HG03039 (cell line): ENCODE measurements at regions not wholly inside any gene's neighbourhood (a gene's known extent, or its start where the extent isn't known, plus 50 kb on each side); places are given as distances from the start of the nearest gene placed in this dataset.

ENCODE experiments used
- ATAC-seq: cut with Tn5 transposase; IDR thresholded peaks from one replicate; pipeline ENCODE4 v1.9.1; 2021; ENCODE audit warnings: mild to moderate bottlenecking, moderate library complexity; ENCODE audit not compliant: unreplicated experiment

- no peak for ATAC-seq
Observed at GRCh38 chr12:70150230-70150629, 93.0 kb upstream of the CNOT2 start.

- ATAC-seq: no peak
Observed at GRCh38 chr12:70151993-70152392, 91.2 kb upstream of the CNOT2 start.

DNA sequence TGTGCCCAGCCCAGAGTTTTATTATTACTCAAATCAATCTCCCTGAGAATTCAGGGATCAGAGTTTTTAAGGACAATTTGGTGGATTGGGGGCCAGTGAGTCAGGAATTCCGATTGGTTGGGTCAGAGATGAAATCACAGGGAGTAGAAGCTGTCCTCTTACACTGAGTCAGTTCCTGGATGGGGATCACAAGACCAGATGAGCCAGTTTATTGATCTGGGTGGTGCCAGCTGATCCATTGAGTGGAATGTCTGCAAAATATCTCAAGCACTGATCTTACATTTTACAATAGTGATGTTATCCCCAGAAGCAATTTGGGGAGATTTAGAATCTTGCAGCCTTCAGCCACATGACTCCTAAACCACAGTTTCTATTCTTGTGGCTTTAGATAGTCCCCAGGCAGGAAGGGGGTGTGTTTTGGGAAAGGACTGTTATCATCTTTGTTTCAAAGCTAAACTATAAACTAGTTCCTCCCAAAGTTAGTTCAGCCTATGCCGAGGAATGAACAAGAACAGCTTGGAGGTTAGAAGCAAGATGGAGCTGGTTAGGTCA, 89.1 kb upstream of the CNOT2 start:
- no peak for ATAC-seq

DNA sequence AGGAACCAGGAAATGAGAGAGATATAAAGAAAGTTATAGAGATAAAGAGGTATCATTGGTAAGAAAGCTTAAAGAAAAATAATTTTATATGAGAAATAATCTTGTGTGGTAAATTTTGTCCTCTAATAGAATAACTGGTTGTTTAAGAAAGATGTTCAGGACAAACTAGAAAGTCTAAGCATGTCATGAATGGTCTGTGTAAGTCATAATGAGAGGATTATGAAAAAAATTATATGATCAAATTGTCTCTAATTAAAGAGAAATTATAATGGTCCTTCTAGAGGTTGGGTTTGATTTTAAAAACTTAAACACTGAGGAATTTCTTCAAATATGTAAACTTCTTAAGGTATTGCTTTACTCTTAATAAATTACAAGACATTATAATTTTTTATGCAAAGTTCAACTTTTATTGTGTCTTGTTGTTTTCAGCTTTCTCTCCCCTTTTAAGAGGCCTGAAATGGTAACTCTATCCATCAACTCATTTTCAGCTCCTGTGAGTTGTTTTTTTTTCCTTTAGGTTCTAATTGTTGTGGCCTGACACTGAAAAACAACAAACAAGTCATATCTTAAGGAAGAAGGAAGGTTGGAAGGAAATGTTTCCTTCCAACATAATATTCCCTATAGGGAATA, 88.2 kb upstream of the CNOT2 start:
- no peak for ATAC-seq

- ATAC-seq: no peak
Observed at GRCh38 chr12:70157099-70157498, 86.1 kb upstream of the CNOT2 start.

GRCh38 chr12:70165450-70165849, 77.8 kb upstream of the CNOT2 start:
- ATAC-seq: no peak

DNA sequence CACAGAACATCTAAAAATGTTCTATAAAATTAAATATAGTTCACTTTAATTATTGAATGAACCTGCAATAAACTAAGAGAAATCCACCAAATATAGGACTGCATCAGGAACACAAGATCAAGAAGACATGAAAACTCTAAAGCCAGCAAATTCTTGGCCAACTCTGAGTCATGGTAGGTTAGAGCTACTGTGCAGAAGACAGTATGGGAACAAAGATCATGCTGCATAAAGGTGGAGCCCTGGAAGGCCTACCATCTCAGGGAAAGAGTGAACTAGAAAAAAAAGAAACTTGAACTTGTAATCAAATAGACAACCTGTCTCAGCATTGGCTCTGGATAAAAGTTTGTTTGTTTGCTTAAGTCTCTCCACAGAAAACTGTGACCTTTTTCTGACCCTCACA, 66.9 kb upstream of the CNOT2 start:
- no peak for ATAC-seq

- no peak for ATAC-seq
Observed at GRCh38 chr12:70177631-70178030, 65.6 kb upstream of the CNOT2 start.

GRCh38 chr12:70178038-70178437, 65.2 kb upstream of the CNOT2 start:
- no peak for ATAC-seq

- ATAC-seq: no peak
Observed at GRCh38 chr12:70180130-70180529, 63.1 kb upstream of the CNOT2 start.

GRCh38 chr12:70185301-70185700, 57.9 kb upstream of the CNOT2 start:
- no peak for ATAC-seq

DNA sequence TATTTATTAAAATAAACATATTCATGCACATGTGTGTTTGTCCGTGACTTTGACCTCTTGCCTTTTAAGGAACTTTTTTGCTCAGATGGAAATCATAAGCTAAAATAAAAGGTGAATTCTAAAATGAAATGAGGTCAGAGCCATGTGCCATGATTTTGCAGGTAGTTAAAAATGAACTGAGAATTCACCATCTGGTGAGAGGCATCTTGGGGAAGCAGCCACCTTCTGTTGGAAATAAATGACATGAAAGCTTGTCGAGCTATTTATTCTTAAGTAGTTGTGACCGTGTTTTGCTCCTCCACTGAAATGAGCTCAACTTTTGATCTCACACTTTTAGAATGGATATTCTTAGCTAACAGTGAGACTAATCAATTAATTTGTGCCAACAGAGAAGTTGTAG, 56.8 kb upstream of the CNOT2 start:
- no peak for ATAC-seq

DNA sequence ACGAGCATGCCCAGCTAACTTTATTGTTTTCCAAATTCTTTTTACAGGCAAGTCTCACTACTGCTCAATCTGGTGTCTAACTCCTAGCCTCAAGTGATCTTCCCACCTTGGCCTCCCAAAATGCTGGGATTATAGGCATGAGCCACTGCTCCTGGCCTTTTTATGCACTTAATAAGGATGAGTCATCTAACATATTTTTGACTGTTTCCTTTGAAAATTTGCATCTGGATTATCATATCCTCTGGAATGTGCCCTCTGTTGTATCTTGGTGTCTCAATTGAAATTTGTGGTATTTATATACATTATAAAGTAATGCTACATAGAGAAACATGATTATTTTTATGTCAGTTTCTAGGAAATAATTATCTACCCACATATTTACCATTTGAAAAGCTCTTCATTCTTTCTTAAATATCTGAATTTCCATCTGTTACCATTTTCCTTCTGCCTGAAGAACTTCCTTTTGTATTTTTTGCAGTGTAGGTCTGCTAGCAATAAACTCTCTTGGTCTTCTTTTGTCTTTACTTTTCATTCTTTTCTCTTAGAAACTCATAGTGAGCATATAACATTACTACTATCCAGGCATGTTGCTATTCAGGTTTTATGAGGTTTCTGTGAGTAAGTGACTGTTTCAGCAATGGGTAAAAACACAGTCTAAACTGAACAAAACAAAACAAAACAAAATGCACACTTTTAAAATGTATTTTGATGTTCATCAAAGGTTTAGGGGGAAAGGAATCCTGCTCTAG, 52.8 kb upstream of the CNOT2 start:
- ATAC-seq: no peak
